GM19395 (cell line): ENCODE measurements at regions not wholly inside any gene's neighbourhood (a gene's known extent, or its start where the extent isn't known, plus 50 kb on each side); places are given as distances from the start of the nearest gene placed in this dataset.
"Not testable (repeated sequence)": the region's sequence is repeated elsewhere in the genome, so short reads cannot be mapped to it uniquely, and the experiment has no call there.

Experiments used
- ATAC-seq: cut with Tn5 transposase; IDR thresholded peaks from one replicate; pipeline ENCODE4 v1.9.1; 2021; ENCODE audit warnings: mild to moderate bottlenecking, moderate library complexity; ENCODE audit not compliant: unreplicated experiment

GRCh38 chr9:19896161-19896560, 107.3 kb upstream of the SLC24A2 start:
- no peak for ATAC-seq

- ATAC-seq: not testable (repeated sequence)
Observed at GRCh38 chr9:19895578-19895977, 106.7 kb upstream of the SLC24A2 start.

DNA sequence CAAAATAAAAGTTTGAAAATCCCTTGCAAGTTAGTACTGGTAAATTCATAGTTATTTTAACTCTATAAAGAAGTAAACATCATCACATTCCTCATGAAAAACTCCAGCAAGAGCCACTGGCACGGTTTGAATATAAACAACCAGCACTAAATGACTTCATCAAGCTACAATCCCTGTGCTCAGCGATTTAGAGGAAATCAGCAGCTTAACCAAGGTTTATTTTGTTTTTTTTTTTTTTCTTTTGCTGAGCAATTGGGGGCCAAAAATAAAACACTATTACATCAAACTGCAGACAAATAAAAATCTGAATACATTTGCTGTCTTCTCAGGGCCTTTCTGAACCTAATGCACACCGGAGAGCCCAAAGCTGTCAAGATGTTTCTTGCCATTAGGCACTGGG, 106.2 kb upstream of the SLC24A2 start:
- no peak for ATAC-seq

- ATAC-seq: no peak
Observed at GRCh38 chr9:19885608-19886007, 96.8 kb upstream of the SLC24A2 start.

GRCh38 chr9:19879062-19879461, 90.2 kb upstream of the SLC24A2 start:
- no peak for ATAC-seq

DNA sequence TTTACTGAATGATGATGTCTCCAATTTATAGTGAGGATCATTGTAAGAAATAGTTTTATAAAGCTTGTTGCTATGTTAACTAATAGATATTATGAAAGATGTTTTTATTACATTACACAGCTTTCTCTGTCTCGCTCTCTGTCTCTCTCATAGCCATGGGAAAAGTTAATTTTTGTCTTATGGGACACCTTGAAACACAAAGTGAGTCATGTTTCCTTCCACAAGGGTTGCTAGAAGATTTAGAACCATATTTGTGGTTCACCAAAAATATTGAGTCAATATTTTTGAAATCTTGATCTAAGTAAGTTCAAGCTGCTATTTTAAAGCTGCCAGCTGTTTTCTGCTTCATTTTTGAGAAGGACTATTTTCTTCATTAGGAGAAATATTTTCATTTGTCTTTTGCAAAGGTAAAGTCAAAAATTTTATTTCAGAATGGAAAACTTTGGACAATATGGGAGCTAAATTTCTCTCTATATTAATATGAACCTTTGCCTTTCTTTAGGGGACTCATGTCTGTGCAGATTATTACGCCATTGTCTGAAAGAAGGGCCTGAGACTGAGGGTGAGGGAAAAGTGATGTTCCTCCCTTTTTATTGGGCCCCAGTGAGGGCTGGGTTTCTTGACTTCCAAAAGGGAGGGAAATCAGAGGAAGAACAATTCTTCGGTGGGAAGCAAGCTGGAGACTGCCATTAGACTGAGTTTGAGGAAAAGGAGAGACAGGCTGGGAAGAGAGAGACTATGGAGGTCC, 87.9 kb upstream of the SLC24A2 start:
- no peak for ATAC-seq

GRCh38 chr9:19875291-19875920, 86.6 kb upstream of the SLC24A2 start:
- no peak for ATAC-seq

- ATAC-seq: not testable (repeated sequence)
Observed at GRCh38 chr9:19873188-19873587, 84.4 kb upstream of the SLC24A2 start.

DNA sequence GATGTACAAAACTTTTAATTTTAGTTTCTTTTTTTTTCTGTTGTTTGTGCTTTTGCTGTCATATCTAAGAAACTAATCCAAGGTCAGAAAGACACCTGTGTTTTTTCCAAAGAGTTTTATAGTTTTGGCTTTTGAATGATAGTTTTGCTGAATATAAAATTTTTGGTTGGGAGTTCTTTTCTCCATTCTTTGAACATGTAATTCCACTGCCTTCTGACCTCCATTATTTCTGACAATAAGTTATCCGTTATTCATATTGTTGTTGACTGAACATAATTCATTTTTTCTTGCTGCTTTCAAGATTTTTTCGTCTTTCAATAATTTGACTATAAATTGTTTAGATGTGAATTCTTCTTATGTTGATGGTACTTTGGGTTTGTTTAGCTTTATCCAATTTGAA, 82.2 kb upstream of the SLC24A2 start:
- ATAC-seq: no peak

DNA sequence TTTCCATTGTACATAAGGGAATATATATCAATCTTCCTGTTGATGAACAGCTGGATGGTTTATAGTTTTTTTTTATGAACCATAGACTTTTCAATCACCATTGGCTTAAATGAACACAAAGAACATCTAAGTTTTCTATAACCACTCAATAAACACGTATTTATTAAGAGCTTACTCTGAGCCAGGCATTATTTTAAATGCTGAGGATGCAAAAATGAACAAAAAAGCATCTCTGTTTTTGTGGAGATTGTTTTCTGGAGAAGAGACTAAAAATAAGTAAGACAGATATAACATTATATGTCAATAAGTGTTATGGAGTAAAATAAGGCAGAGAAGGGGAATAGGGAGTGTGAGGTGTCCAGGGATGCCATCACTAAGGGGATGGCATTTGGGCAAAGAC, 52.1 kb upstream of the SLC24A2 start:
- ATAC-seq: no peak
